KMS-11 (cell line): ENCODE measurements at regions not wholly inside any gene's neighbourhood (a gene's known extent, or its start where the extent isn't known, plus 50 kb on each side); places are given as distances from the start of the nearest gene placed in this dataset.

ENCODE experiments used
- H2AFZ ChIP-seq: fragments of 200-600 bp; sonication (generic); 2 replicates; pipeline ENCODE4 v1.6.1; 2016; ENCODE audit warnings: antibody characterized with exemption, mixed run types, low read depth
- H3K27ac ChIP-seq: fragments of 200-600 bp; sonication (generic); 2 replicates; pipeline ENCODE4 v1.6.1; 2016; ENCODE audit warnings: mild to moderate bottlenecking, mixed run types
- H3K27me3 ChIP-seq: fragments of 200-600 bp; sonication (generic); 2 replicates; pipeline ENCODE4 v1.6.1; 2017; ENCODE audit warnings: mild to moderate bottlenecking, low read depth, mixed run types, moderate library complexity; ENCODE audit not compliant: insufficient read depth
- H3K36me3 ChIP-seq: fragments of 200-600 bp; sonication (generic); 2 replicates; pipeline ENCODE4 v1.6.1; 2017; ENCODE audit warnings: mild to moderate bottlenecking, mixed run types; ENCODE audit not compliant: insufficient read depth
- H3K4me1 ChIP-seq: fragments of 200-600 bp; sonication (generic); 2 replicates; pipeline ENCODE4 v1.6.1; 2016; ENCODE audit warnings: mild to moderate bottlenecking, low read depth, mixed run types; ENCODE audit not compliant: poor library complexity, severe bottlenecking
- H3K4me2 ChIP-seq: fragments of 200-600 bp; sonication (generic); 2 replicates; pipeline ENCODE4 v1.7.0; 2016; ENCODE audit warnings: mild to moderate bottlenecking, mixed run types
- H3K4me3 ChIP-seq: fragments of 200-600 bp; sonication (generic); IDR thresholded peaks from 2 replicates; pipeline ENCODE4 v1.6.1; 2017; ENCODE audit warnings: low read depth, low read length, mixed read lengths; ENCODE audit not compliant: insufficient read depth
- H3K79me2 ChIP-seq: fragments of 200-600 bp; sonication (generic); 2 replicates; pipeline ENCODE4 v1.6.1; 2016; ENCODE audit warnings: low read depth, mixed run types; ENCODE audit not compliant: insufficient read depth
- H3K9ac ChIP-seq: fragments of 200-600 bp; sonication (generic); 2 replicates; pipeline ENCODE4 v1.6.1; 2016; ENCODE audit warnings: mild to moderate bottlenecking, mixed run types
- H4K20me1 ChIP-seq: fragments of 200-600 bp; sonication (generic); 2 replicates; pipeline ENCODE4 v1.6.1; 2016; ENCODE audit warnings: mild to moderate bottlenecking, mixed run types; ENCODE audit not compliant: insufficient read depth
- TF ChIP-seq, protein P1 (sequence below): fragments of 200-600 bp; sonication (generic); conservative IDR thresholded peaks from 2 replicates; pipeline ENCODE4 v1.6.1; 2017; ENCODE audit warnings: low read depth, mild to moderate bottlenecking, antibody characterized with exemption, low read length, moderate library complexity, mixed read lengths

GRCh38 chr6:6856538-6857523 is 250.9 kb upstream of the RREB1 start:
- TF ChIP-seq, protein P1, sequence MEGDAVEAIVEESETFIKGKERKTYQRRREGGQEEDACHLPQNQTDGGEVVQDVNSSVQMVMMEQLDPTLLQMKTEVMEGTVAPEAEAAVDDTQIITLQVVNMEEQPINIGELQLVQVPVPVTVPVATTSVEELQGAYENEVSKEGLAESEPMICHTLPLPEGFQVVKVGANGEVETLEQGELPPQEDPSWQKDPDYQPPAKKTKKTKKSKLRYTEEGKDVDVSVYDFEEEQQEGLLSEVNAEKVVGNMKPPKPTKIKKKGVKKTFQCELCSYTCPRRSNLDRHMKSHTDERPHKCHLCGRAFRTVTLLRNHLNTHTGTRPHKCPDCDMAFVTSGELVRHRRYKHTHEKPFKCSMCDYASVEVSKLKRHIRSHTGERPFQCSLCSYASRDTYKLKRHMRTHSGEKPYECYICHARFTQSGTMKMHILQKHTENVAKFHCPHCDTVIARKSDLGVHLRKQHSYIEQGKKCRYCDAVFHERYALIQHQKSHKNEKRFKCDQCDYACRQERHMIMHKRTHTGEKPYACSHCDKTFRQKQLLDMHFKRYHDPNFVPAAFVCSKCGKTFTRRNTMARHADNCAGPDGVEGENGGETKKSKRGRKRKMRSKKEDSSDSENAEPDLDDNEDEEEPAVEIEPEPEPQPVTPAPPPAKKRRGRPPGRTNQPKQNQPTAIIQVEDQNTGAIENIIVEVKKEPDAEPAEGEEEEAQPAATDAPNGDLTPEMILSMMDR = no peak
- H3K4me2 ChIP-seq = no peak overlapping the region
- H3K27ac ChIP-seq = no peak overlapping the region
- no peak overlapping the region for H3K4me3 ChIP-seq
- no peak overlapping the region for H3K9ac ChIP-seq
- no peaks in the 10 kb centered on the region for H3K4me1 ChIP-seq
- no peak overlapping the region for H2AFZ ChIP-seq
- no peaks in the 10 kb centered on the region for H3K36me3 ChIP-seq
- no peaks in the 10 kb centered on the region for H4K20me1 ChIP-seq
- no peaks in the 10 kb centered on the region for H3K79me2 ChIP-seq
- H3K27me3 ChIP-seq = no peaks in the 10 kb centered on the region

GRCh38 chr6:6857528-6857927 is 250.2 kb upstream of the RREB1 start:
- Histone ChIP-seq H3K4me3 (no peak overlapping the region), H3K27me3 (no peaks in the 10 kb centered on the region), H3K79me2 (no peaks in the 10 kb centered on the region), H4K20me1 (no peaks in the 10 kb centered on the region), H3K4me1 (no peaks in the 10 kb centered on the region), H3K4me2 (no peak overlapping the region), H3K36me3 (no peaks in the 10 kb centered on the region), H2AFZ (no peak overlapping the region), H3K27ac (no peak overlapping the region), H3K9ac (no peak overlapping the region)
- TF ChIP-seq, protein P1 = no peak

GRCh38 chr6:6858533-6858982 is 249.2 kb upstream of the RREB1 start:
- no peaks in the 10 kb centered on the region for H4K20me1 ChIP-seq
- no peak overlapping the region for H3K4me3 ChIP-seq
- TF ChIP-seq, protein P1 = no peak
- H3K4me2 ChIP-seq = no peak overlapping the region
- no peak overlapping the region for H3K27ac ChIP-seq
- no peaks in the 10 kb centered on the region for H3K36me3 ChIP-seq
- H3K9ac ChIP-seq = no peak overlapping the region
- no peaks in the 10 kb centered on the region for H3K79me2 ChIP-seq
- no peaks in the 10 kb centered on the region for H3K27me3 ChIP-seq
- H3K4me1 ChIP-seq = no peaks in the 10 kb centered on the region
- no peak overlapping the region for H2AFZ ChIP-seq

DNA sequence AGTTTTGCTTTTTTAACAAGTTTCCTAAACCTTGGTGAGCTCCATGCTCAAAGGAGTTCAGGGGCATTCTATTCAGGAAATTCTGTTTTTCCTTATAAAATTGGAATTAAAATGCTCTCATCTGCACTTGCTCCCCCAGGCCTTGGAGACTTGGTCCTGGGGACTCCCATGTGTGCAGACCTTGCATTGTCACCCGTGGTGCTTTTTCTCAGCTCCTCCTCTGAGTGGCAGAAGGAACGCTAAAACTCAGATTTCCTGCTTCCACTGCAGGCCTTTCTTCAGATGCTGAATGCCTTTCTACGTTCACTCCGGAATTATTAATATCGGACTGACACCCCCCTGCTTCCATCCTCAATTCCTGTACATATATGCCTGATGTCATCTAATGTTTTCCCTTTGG is 248.7 kb upstream of the RREB1 start:
- H2AFZ ChIP-seq = no peak overlapping the region
- no peaks in the 10 kb centered on the region for H3K27me3 ChIP-seq
- H3K36me3 ChIP-seq = no peaks in the 10 kb centered on the region
- H3K79me2 ChIP-seq = no peaks in the 10 kb centered on the region
- H3K4me3 ChIP-seq = no peak overlapping the region
- TF ChIP-seq, protein P1 = no peak
- H3K27ac ChIP-seq = no peak overlapping the region
- no peak overlapping the region for H3K4me2 ChIP-seq
- no peak overlapping the region for H3K9ac ChIP-seq
- no peaks in the 10 kb centered on the region for H4K20me1 ChIP-seq
- no peaks in the 10 kb centered on the region for H3K4me1 ChIP-seq
